Loucy (cell line): ENCODE measurements at regions not wholly inside any gene's neighbourhood (a gene's known extent, or its start where the extent isn't known, plus 50 kb on each side); places are given as distances from the start of the nearest gene placed in this dataset.

ENCODE experiments used
- EZH2phosphoT487 ChIP-seq: fragments of 200-600 bp; IDR thresholded peaks from 2 replicates; pipeline ENCODE4 v1.6.1; 2018; ENCODE audit warnings: antibody characterized with exemption, mild to moderate bottlenecking, moderate library complexity, borderline replicate concordance
- TF ChIP-seq, protein P1 (sequence below): fragments of 200-600 bp; sonication (generic); conservative IDR thresholded peaks from 2 replicates; pipeline ENCODE4 v1.5.1; 2014; ENCODE audit warnings: mild to moderate bottlenecking, antibody characterized with exemption, low read length

DNA sequence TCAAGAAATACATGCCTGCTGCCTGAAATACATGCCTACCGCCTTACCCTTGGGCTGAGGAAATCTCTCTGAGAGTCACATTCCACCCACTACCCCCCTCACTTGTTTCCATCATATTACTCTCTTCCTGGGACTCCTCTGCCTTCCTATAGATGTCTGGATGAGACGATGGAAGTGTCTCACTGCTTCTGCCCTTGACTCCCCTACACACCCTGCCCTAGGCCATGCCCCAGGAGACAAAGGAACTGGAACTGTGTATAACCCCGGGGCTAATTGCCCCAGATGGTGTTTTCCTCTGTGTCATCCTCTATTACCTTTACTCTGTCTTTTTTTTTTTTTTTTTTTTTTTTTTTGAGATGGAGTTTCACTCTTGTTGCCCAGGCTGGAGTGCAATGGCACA lies 102.0 kb downstream of the GTPBP8 start:
- TF ChIP-seq, protein P1, sequence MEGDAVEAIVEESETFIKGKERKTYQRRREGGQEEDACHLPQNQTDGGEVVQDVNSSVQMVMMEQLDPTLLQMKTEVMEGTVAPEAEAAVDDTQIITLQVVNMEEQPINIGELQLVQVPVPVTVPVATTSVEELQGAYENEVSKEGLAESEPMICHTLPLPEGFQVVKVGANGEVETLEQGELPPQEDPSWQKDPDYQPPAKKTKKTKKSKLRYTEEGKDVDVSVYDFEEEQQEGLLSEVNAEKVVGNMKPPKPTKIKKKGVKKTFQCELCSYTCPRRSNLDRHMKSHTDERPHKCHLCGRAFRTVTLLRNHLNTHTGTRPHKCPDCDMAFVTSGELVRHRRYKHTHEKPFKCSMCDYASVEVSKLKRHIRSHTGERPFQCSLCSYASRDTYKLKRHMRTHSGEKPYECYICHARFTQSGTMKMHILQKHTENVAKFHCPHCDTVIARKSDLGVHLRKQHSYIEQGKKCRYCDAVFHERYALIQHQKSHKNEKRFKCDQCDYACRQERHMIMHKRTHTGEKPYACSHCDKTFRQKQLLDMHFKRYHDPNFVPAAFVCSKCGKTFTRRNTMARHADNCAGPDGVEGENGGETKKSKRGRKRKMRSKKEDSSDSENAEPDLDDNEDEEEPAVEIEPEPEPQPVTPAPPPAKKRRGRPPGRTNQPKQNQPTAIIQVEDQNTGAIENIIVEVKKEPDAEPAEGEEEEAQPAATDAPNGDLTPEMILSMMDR, result no peak
- no peak for TF ChIP-seq EZH2phosphoT487
